HFF-Myc (cell line): ENCODE measurements at regions not wholly inside any gene's neighbourhood (a gene's known extent, or its start where the extent isn't known, plus 50 kb on each side); places are given as distances from the start of the nearest gene placed in this dataset.
"Not testable (repeated sequence)": the region's sequence is repeated elsewhere in the genome, so short reads cannot be mapped to it uniquely, and the experiment has no call there.

ENCODE experiments used
- DNase-seq: peaks from one replicate; pipeline ENCODE4 v3.0.0-alpha.2; 2011; ENCODE audit warnings: low read depth; ENCODE audit errors: extremely low read depth
- H3K4me3 ChIP-seq: replicated peaks from 2 replicates; pipeline ENCODE4 v1.5.1; 2011; ENCODE audit warnings: low read depth, mild to moderate bottlenecking, control low read depth, low read length
- TF ChIP-seq, protein P1 (sequence below): IDR thresholded peaks from 2 replicates; pipeline ENCODE4 v1.5.1; 2012; ENCODE audit warnings: mild to moderate bottlenecking, low read depth, low read length, control low read depth; ENCODE audit errors: missing control alignments

DNA sequence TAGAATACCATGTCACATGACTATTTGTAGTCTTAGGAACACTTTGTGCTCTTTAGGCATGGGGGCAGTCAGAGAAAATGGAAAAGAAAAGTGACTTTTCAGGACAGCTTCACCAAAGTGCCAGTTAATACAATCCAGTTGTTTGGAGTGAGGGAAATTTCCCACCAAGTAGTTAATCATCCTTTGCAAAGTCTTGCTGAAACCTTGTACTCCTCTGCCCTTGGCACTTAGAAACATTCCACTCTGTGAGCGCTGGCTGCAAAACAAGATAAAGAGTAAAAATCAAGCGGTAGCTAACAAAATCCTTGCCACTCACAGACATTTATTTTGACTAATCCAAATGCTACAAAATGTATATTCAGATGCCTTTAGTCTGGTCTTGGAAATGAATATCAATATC, 229.2 kb upstream of the HSF2 start:
- no peak overlapping the region for H3K4me3 ChIP-seq
- TF ChIP-seq, protein P1, sequence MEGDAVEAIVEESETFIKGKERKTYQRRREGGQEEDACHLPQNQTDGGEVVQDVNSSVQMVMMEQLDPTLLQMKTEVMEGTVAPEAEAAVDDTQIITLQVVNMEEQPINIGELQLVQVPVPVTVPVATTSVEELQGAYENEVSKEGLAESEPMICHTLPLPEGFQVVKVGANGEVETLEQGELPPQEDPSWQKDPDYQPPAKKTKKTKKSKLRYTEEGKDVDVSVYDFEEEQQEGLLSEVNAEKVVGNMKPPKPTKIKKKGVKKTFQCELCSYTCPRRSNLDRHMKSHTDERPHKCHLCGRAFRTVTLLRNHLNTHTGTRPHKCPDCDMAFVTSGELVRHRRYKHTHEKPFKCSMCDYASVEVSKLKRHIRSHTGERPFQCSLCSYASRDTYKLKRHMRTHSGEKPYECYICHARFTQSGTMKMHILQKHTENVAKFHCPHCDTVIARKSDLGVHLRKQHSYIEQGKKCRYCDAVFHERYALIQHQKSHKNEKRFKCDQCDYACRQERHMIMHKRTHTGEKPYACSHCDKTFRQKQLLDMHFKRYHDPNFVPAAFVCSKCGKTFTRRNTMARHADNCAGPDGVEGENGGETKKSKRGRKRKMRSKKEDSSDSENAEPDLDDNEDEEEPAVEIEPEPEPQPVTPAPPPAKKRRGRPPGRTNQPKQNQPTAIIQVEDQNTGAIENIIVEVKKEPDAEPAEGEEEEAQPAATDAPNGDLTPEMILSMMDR = no peak
- DNase-seq = no peak

DNA sequence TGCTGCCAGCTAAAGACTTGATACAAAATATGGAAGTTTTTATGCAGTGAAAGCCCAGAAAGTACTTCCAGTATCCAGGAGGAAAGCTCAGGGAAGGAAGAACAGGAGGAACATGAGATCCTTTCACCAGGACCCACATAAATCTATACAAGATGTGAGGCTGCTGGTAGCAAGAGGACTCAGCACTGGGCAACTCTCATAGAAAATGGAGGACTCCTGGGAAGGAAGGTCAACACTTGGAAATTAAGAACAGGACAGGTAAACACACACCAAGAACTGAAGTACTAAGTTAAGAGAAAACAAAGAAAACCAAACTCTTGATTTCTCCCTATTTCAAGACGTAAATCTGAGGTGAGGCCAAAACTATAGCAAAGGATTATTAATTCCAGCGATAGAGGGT, 220.5 kb upstream of the HSF2 start:
- no peak for DNase-seq
- TF ChIP-seq, protein P1 = no peak
- H3K4me3 ChIP-seq = no peak overlapping the region

DNA sequence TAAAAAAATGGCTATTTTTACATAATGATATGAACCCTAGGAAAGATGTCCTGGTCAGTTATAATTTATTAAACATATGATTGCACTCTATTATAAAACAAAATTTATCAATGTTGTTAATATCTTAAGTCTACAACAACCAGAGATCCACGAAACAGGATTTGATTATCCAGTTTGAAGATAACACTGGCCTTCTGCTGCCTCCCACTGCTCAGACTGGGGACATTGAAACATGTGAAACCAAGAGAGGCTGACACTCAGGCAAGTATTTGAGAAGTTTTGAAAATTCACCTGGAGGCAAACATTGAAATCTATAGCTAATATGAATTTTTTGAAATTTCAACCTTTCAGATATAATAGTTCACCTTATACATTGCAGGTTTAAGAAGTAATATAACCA, 219.3 kb upstream of the HSF2 start:
- no peak for DNase-seq
- no peak overlapping the region for H3K4me3 ChIP-seq
- TF ChIP-seq, protein P1 = peak; percentile 29

DNA sequence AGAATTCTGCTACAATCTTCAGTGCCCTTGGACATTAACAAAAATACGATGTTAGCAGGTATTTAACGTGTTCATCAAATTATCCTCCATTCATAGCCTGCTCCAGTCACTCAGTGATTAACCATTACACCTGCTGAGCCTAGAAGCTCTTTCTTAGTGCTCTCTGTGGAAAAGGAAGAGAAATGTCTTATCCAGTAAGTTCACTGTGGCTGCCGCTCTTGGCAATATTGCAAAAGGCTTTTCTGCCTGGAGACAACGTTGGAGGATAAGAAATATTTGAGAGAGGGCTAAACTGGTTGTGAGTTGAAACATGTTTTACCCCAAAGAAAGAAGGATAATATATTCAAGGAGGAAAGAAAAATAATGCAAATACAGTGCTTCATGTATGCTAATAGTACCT, 217.4 kb upstream of the HSF2 start:
- H3K4me3 ChIP-seq = no peak overlapping the region
- no peak for DNase-seq
- TF ChIP-seq, protein P1 = no peak

DNA sequence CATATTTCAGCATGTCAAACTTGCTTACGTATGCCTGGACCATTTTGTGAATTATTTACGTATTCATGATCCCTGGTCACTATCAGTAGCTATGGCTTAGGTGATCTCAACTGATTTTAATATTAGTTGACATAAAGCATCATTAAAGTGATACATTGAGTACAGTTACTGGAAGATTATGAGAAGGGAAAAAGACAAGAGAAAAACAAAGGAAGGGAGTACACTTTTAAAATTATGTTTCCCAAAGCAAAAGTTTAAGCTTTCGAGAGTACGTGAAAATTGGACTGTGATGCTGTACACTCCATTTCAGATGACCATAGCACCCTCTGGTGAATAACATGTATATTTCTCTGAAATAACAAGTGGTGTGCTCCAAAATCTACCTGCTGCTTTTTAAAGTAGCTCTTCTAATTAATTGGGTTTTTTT, 215.0 kb upstream of the HSF2 start:
- TF ChIP-seq, protein P1 = peak; percentile 29
- no peak for DNase-seq

DNA sequence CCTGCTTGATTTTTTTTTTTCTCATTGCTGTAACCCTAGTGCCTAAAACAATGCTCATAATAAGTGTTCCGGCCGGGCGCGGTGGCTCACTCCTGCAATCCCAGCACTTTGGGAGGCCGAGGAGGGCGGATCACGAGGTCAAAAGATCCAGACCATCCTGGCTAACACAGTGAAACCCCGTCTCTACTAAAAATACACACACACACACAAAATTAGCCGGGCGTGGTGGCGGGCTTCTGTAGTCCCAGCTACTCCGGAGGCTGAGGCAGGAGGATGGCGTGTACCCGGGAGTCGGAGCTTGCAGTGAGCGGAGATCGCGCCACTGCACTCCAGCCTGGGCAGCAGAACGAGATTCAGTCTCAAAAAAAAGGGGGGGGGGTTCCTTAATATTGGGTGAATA, 214.0 kb upstream of the HSF2 start:
- not testable (repeated sequence) for DNase-seq, H3K4me3 ChIP-seq

More for the DNA sequence above, 215.0 kb upstream of the HSF2 start:
- no peak overlapping the region for H3K4me3 ChIP-seq

DNA sequence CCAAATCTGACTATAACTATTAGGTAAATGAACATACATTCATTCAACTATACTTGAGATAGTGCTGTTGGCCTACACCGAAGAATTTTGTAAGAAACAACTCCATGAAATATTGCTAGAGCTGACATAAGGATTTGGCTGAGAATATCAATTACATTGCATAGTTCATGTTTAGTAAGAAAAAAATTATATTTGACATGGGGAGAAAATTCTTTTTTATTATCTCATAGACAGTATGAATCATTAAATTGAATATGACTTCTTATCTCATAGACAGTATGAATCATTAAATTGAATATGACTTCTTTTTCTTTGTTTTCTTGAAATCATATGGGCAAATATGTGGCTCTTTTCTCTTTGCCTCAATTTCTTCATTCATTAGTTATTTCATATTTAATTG, 212.3 kb upstream of the HSF2 start:
- H3K4me3 ChIP-seq = no peak overlapping the region
- TF ChIP-seq, protein P1 = no peak
- DNase-seq = no peak
